ENCODE measurements at regions not wholly inside any gene's neighbourhood (a gene's known extent, or its start where the extent isn't known, plus 50 kb on each side); places are given as distances from the start of the nearest gene placed in this dataset.
A peak's percentile ranks its signal among the peaks of the same experiment; 100 is the strongest.

DNA sequence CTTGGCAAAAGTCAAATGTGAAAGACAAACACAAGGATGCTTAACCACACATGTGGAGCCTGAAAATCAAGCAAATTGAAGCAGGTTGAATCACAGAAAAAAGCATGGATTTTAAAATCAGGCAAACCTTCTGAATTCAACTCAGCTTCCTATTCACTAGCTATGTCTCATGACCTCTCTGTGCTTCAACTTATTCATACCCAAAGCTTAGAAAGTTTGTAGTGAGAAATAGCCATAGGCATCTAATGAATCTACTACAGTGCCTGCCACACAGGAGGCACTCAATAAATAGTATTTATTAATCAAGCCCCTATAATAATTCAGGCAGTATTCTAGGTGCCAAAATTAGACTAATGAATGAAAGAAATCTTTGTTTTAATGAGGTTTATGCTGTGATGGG, 112.2 kb upstream of the TNFAIP3 start:
- Histone ChIP-seq H3K9ac (ENCODE audit: control insufficient read depth, insufficient read depth, low read length) (no peak overlapping the region), H3K27ac (ENCODE audit: control insufficient read depth, insufficient read depth) (peak overlapping the region; percentile 59), H3K27me3 (replicated peaks in 1 of 2; ENCODE audit: control insufficient read depth in 2 of 2, insufficient read depth in 2 of 2, low read length in 1 of 2) (no peaks in the 10 kb centered on the region), H3K36me3 (ENCODE audit: control insufficient read depth in 2 of 2, insufficient read depth in 2 of 2, low read length in 1 of 2) (no peaks in the 10 kb centered on the region), H2AFZ (ENCODE audit: control insufficient read depth, low read depth, low read length) (no peak overlapping the region), H3K79me2 (ENCODE audit: control insufficient read depth, insufficient read depth, low read length) (no peaks in the 10 kb centered on the region), H3K4me1 (ENCODE audit: control insufficient read depth, insufficient read depth, low read length) (peaks cover 42% of the 10 kb centered on the region), H3K9me3 (replicated peaks; ENCODE audit: control insufficient read depth, insufficient read depth, low read length) (no peaks in the 10 kb centered on the region; the same call in 2 of the 3 replicates), H3K4me3 (no peak overlapping the region), H3K4me2 (ENCODE audit: control insufficient read depth, insufficient read depth) (peak overlapping the region; percentile 39), H4K20me1 (ENCODE audit: control insufficient read depth, insufficient read depth) (no peaks in the 10 kb centered on the region)
- DNase-seq (ENCODE audit: low read depth, low spot score) (no peak), ATAC-seq (peak; percentile 45), FAIRE-seq (no peak)
- ChIA-PET SMC1A (ENCODE audit: uncharacterized antibody, unreplicated experiment) (interaction anchor here (0.7 to 6.0 kb wide), 22 partner anchors 8 to 184 kb away, joined by 3 to 55 read pairs (median 4); no protein-coding TSS in a partner anchor), POLR2A (interaction anchor here (0.6 to 4.2 kb wide), 7 partner anchors 10 to 76 kb away, joined by 3 to 16 read pairs (median 4); no protein-coding TSS in a partner anchor), CTCF (interaction anchor here (0.9 to 2.5 kb wide), 10 partner anchors 9 to 45 kb away, joined by 3 to 9 read pairs (median 3); no protein-coding TSS in a partner anchor), RAD21 (ENCODE audit: unreplicated experiment) (interaction anchor here (0.8 to 2.4 kb wide), 15 partner anchors 10 to 112 kb away, joined by 3 to 7 read pairs (median 4); partner anchors contain the start of gene TNFAIP3)
- no TSS peak for BruUV-seq (replicated peaks)
- intact Hi-C loops (cut with micrococcal nuclease; ENCODE audit: unreplicated experiment) (no loop called here), in situ Hi-C loops (cut with MboI) (no loop called here)
- TF ChIP-seq NFIC (IDR thresholded peaks at IDR 0.05; ENCODE audit: low read depth, low read length) = peak; percentile 0; the same call in 1 of the 2 replicates
- TF ChIP-seq SP1 (IDR thresholded peaks at IDR 0.05; ENCODE audit: low read depth, low read length) = no peak

DNA sequence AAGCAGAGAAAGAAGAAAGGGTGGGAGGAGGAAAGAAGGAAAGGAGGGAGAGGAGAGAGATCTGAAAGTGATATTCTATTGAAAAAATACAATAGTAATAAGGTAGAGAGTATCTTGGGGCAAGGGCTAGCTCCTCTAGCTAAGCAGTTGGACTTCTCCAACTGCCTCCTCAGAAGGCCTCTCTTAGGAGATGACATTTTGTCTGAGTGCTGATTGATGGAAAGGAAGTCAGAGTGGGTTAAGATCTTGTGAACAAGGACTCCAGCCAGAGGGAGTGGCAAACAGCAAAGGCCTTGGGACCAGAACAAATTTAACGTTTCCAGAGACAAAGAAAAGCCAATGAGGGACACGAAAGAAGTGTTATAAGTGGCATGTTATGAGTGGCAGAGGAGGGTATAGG, 111.8 kb upstream of the TNFAIP3 start:
- BruUV-seq (replicated peaks) = no TSS peak
- POLR2A ChIA-PET = interaction anchor here (0.6 to 4.2 kb wide), 5 partner anchors 8 to 37 kb away, joined by 3 to 16 read pairs (median 4); no protein-coding TSS in a partner anchor
- no peak for TF ChIP-seq CREM (IDR thresholded peaks at IDR 0.05; ENCODE audit: low read depth)
- TF ChIP-seq NR2C1 (IDR thresholded peaks at IDR 0.05) = no peak
- TF ChIP-seq SUZ12 (IDR thresholded peaks at IDR 0.05; ENCODE audit: unreplicated experiment) = no peak
- no peak for TF ChIP-seq JUNB (IDR thresholded peaks at IDR 0.05)
- no peak for TF ChIP-seq ZNF24 (IDR thresholded peaks at IDR 0.05)
- TF ChIP-seq GABPA (IDR thresholded peaks at IDR 0.05; ENCODE audit: low read depth) = no peak
- TF ChIP-seq STAT1 (conservative IDR thresholded peaks at IDR 0.05) = no peak
- TF ChIP-seq NFYA (IDR thresholded peaks at IDR 0.05; ENCODE audit: borderline replicate concordance, low read depth, low read length) = no peak
- TF ChIP-seq, protein P1, sequence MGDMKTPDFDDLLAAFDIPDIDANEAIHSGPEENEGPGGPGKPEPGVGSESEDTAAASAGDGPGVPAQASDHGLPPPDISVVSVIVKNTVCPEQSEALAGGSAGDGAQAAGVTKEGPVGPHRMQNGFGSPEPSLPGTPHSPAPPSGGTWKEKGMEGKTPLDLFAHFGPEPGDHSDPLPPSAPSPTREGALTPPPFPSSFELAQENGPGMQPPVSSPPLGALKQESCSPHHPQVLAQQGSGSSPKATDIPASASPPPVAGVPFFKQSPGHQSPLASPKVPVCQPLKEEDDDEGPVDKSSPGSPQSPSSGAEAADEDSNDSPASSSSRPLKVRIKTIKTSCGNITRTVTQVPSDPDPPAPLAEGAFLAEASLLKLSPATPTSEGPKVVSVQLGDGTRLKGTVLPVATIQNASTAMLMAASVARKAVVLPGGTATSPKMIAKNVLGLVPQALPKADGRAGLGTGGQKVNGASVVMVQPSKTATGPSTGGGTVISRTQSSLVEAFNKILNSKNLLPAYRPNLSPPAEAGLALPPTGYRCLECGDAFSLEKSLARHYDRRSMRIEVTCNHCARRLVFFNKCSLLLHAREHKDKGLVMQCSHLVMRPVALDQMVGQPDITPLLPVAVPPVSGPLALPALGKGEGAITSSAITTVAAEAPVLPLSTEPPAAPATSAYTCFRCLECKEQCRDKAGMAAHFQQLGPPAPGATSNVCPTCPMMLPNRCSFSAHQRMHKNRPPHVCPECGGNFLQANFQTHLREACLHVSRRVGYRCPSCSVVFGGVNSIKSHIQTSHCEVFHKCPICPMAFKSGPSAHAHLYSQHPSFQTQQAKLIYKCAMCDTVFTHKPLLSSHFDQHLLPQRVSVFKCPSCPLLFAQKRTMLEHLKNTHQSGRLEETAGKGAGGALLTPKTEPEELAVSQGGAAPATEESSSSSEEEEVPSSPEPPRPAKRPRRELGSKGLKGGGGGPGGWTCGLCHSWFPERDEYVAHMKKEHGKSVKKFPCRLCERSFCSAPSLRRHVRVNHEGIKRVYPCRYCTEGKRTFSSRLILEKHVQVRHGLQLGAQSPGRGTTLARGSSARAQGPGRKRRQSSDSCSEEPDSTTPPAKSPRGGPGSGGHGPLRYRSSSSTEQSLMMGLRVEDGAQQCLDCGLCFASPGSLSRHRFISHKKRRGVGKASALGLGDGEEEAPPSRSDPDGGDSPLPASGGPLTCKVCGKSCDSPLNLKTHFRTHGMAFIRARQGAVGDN (IDR thresholded peaks at IDR 0.05) = no peak

More for the DNA sequence above, 111.8 kb upstream of the TNFAIP3 start:
- no peak for FAIRE-seq
- in situ Hi-C loops (cut with MboI) = no loop called here
- ATAC-seq = no peak
- H3K4me1 ChIP-seq (ENCODE audit: control insufficient read depth, insufficient read depth, low read length) = peaks cover 42% of the 10 kb centered on the region
- no peak overlapping the region for H3K9ac ChIP-seq (ENCODE audit: control insufficient read depth, insufficient read depth, low read length)
- H2AFZ ChIP-seq (ENCODE audit: control insufficient read depth, low read depth, low read length) = no peak overlapping the region
- no peaks in the 10 kb centered on the region; the same call in 2 of the 3 replicates for H3K9me3 ChIP-seq (replicated peaks; ENCODE audit: control insufficient read depth, insufficient read depth, low read length)
- WGBS (ENCODE audit: insufficient coverage, insufficient replicate concordance, low lambda C conversion rate, missing lambda C conversion rate) = 78% methylated on average over 2 of the region's 2 CpGs
- no peaks in the 10 kb centered on the region for H3K79me2 ChIP-seq (ENCODE audit: control insufficient read depth, insufficient read depth, low read length)
- peak overlapping the region; percentile 59; the same call in 1 of the 2 replicates for H3K27ac ChIP-seq (ENCODE audit: control insufficient read depth, insufficient read depth)
- peak overlapping the region; percentile 39 for H3K4me2 ChIP-seq (ENCODE audit: control insufficient read depth, insufficient read depth)
- H3K4me3 ChIP-seq = no peak overlapping the region
- ChIA-PET RAD21 (ENCODE audit: unreplicated experiment) (interaction anchor here (1.0 to 2.4 kb wide), 13 partner anchors 10 to 112 kb away, joined by 3 to 7 read pairs (median 4); partner anchors contain the start of gene TNFAIP3), SMC1A (ENCODE audit: uncharacterized antibody, unreplicated experiment) (interaction anchor here (0.7 to 6.0 kb wide), 19 partner anchors 8 to 184 kb away, joined by 3 to 55 read pairs (median 4); no protein-coding TSS in a partner anchor), CTCF (interaction anchor here (0.9 to 2.5 kb wide), 8 partner anchors 10 to 44 kb away, joined by 3 to 9 read pairs (median 3); no protein-coding TSS in a partner anchor)
- no peaks in the 10 kb centered on the region for H3K27me3 ChIP-seq (replicated peaks in 1 of 2; ENCODE audit: control insufficient read depth in 2 of 2, insufficient read depth in 2 of 2, low read length in 1 of 2)
- H4K20me1 ChIP-seq (ENCODE audit: control insufficient read depth, insufficient read depth) = no peaks in the 10 kb centered on the region
- DNase-seq (ENCODE audit: low read depth, low spot score) = no peak
- no peaks in the 10 kb centered on the region for H3K36me3 ChIP-seq (ENCODE audit: control insufficient read depth in 2 of 2, insufficient read depth in 2 of 2, low read length in 1 of 2)
- intact Hi-C loops (cut with micrococcal nuclease; ENCODE audit: unreplicated experiment) = no loop called here
